Ovary (tissue), 7 donors: ENCODE measurements at regions not wholly inside any gene's neighbourhood (a gene's known extent, or its start where the extent isn't known, plus 50 kb on each side); places are given as distances from the start of the nearest gene placed in this dataset.

Experiments
- DNase-seq, 5 donors: peaks; one replicate each; pipeline ENCODE4 v3.0.0-alpha.2; 2019 to 2020
- H3K27ac ChIP-seq, 2 donors: fragments of 200-600 bp; one replicate each; pipeline versions ENCODE4 v1.5.1 to v1.8.0; 2019 to 2022
- H3K27me3 ChIP-seq: fragments of 200-600 bp; one replicate; pipeline ENCODE4 v1.8.0; 2022
- H3K36me3 ChIP-seq: fragments of 200-600 bp; sonication (generic); one replicate; pipeline ENCODE4 v1.5.1; 2019
- H3K4me1 ChIP-seq: one replicate; pipeline ENCODE4 v1.8.1; 2013; ENCODE audit warnings: mild to moderate bottlenecking, moderate library complexity; ENCODE audit not compliant: insufficient read depth
- H3K4me3 ChIP-seq: fragments of 200-600 bp; sonication (generic); one replicate; pipeline ENCODE4 v1.5.1; 2017
- H3K9me3 ChIP-seq, 2 donors: fragments of 200-600 bp in 1 of 2; sonication (generic) in 1 of 2; one replicate each; pipeline versions ENCODE4 v1.5.1 to v1.8.1; 2013 to 2019; ENCODE audit warnings: mild to moderate bottlenecking in 1 of 2, moderate library complexity in 1 of 2
- EP300 ChIP-seq: sonication (generic); formaldehyde crosslinking; IDR thresholded peaks from one replicate; pipeline ENCODE4 v1.6.1; 2017; ENCODE audit warnings: antibody characterized with exemption
- POLR2A ChIP-seq: fragments of 450-650 bp; IDR thresholded peaks from one replicate; pipeline ENCODE4 v1.6.1; 2017; ENCODE audit warnings: antibody characterized with exemption, mild to moderate bottlenecking, moderate library complexity
- WGBS, 3 donors: extraction: QIAGEN DNeasy Blood & Tissue Kit in 1 of 3; methylation state at CpG; one replicate each; pipeline versions ENCODE4 v1.1.5 to v1.1.7; 2013 to 2017; 5-methylcytosine and 5-hydroxymethylcytosine counted together
- intact Hi-C, 4 donors: fragments of 100-400 bp; cut with DNase I; formaldehyde crosslinking; loops; one replicate each; pipeline versions ENCODE4 v1.11.0 to v1.15.1; 2022 to 2023
- TF ChIP-seq, protein P1 (sequence below), 3 donors: fragments of 450-650 bp in 2 of 3; fragments of 200-600 bp in 1 of 3; IDR thresholded peaks; one replicate each; pipeline versions ENCODE4 v1.5.1 to v1.8.0; 2016 to 2022; ENCODE audit warnings: antibody characterized with exemption in 3 of 3, mild to moderate bottlenecking in 1 of 3
- donor health status: DM: no; HTN: no; CAD: no; lungs with moderate emphysema.
- donor health status: DM: no; HTN: no; CAD: no.
- donor health status: Bipolar disorder and iron deficiency.
- donor health status: DM: no; HTN: no; CAD: no.
- donor health status: DM: yes; HTN: yes; CAD: no.

DNA sequence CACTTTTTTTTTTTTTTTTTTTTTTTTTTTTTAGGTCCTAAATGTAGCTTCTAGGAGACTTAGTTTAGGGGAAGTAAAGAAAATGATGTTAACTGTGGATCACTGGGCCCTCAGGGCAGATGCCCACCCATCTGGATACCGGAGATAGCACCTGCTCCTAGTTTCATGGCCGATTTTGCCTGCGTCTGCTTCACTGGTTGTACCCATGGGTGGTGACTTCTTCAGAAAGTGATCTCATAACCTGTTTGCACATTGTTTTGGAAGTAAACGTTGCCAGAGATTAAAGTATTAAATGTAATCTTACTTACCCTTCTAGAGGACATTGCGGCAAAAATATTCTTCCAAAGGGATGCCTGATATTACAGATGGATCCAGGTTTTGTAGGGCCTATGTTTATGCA, 79.8 kb upstream of the SGK1 start:
- Histone ChIP-seq H3K27me3 (no peaks in the 10 kb centered on the region), H3K4me3 (no peak overlapping the region), H3K4me1 (no peaks in the 10 kb centered on the region), H3K9me3 (no peaks in the 10 kb centered on the region), H3K27ac (no peak overlapping the region), H3K36me3 (no peaks in the 10 kb centered on the region)
- DNase-seq: no peak
- intact Hi-C loops: no loop called here
- TF ChIP-seq, protein P1, sequence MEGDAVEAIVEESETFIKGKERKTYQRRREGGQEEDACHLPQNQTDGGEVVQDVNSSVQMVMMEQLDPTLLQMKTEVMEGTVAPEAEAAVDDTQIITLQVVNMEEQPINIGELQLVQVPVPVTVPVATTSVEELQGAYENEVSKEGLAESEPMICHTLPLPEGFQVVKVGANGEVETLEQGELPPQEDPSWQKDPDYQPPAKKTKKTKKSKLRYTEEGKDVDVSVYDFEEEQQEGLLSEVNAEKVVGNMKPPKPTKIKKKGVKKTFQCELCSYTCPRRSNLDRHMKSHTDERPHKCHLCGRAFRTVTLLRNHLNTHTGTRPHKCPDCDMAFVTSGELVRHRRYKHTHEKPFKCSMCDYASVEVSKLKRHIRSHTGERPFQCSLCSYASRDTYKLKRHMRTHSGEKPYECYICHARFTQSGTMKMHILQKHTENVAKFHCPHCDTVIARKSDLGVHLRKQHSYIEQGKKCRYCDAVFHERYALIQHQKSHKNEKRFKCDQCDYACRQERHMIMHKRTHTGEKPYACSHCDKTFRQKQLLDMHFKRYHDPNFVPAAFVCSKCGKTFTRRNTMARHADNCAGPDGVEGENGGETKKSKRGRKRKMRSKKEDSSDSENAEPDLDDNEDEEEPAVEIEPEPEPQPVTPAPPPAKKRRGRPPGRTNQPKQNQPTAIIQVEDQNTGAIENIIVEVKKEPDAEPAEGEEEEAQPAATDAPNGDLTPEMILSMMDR (IDR thresholded peaks at IDR 0.05): no peak
- TF ChIP-seq EP300 (no peak), POLR2A (no peak)
- 86 to 89% (median 87%) methylated on average over 5 of the region's 5 CpGs for WGBS, 3 donors

DNA sequence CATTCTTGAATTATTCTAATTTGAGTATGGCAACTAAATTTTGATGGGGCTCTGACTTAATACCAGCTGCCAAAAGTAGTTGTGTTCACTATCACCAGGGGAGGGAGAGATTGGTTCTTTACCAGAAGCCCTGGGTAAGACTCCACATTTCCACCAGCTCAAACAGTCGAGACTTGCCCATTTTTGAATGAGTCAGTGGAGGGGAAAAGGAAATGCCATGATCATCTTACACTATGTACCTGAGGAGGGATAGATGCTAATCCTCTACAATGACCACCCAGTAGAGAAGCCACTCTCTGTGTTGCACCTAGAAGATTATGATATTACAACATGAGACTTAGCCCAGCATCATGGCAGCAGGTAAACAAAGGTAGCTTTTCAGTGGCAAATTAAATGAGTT, 77.0 kb upstream of the SGK1 start:
- H3K4me3 ChIP-seq: no peak overlapping the region
- 78 to 88% (median 81%) methylated on average over 1 of the region's 1 CpG for WGBS, 3 donors
- no peak for DNase-seq
- intact Hi-C loops: no loop called here
- H3K4me1 ChIP-seq: no peaks in the 10 kb centered on the region
- H3K27ac ChIP-seq: no peak overlapping the region
- H3K9me3 ChIP-seq: no peaks in the 10 kb centered on the region
- H3K27me3 ChIP-seq: no peaks in the 10 kb centered on the region
- no peaks in the 10 kb centered on the region for H3K36me3 ChIP-seq
- TF ChIP-seq EP300: no peak
- TF ChIP-seq, protein P1 (IDR thresholded peaks at IDR 0.05): no peak
- TF ChIP-seq POLR2A: no peak

DNA sequence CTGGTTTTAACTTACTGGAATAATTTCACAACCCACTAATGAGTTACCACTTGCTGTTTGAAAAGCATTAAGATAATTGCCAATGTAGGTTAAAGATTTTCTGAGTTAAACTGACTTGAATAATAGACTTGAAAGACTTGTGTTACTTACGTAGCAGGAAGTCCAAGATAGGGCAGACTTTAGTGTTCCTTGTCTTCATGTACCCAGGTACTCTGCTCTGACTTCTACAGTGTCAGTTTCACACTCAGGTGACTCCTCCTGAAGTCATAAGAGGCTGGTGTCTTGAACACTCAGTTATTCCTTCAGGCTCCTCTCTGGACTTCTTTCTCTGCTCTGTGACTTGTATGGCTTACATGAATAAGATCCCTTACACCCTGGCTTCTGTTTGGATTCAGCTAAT, 76.3 kb upstream of the SGK1 start:
- H3K27ac ChIP-seq: no peak overlapping the region
- no peak for TF ChIP-seq EP300
- no peak for TF ChIP-seq POLR2A
- TF ChIP-seq, protein P1 (IDR thresholded peaks at IDR 0.05): no peak
- H3K4me1 ChIP-seq: no peaks in the 10 kb centered on the region
- no peak overlapping the region for H3K4me3 ChIP-seq
- DNase-seq: no peak
- H3K9me3 ChIP-seq: no peaks in the 10 kb centered on the region
- intact Hi-C loops: no loop called here
- WGBS, 3 donors: 91 to 97% (median 95%) methylated on average over 1 of the region's 1 CpG
- no peaks in the 10 kb centered on the region for H3K27me3 ChIP-seq
- H3K36me3 ChIP-seq: no peaks in the 10 kb centered on the region

DNA sequence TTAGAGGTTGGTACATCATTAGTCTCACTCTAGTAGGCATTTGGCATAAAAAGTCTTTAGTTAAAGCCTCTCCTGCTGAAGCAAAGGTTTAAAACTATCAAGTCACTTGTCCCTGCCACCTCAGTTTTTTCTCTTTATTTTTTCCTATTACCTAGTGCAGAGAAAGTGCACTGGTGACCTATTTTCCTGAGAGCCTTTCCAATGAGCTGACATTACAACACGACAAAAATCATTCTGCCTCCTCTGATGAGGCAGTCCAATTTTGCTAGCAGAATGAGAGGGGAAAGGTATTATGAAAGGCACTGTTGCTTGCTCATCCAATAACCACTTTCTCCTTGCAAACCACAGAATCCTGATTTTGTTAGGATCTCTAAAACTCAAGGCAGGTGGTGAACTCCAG, 73.3 kb upstream of the SGK1 start:
- WGBS, 3 donors: 65 to 87% (median 67%) methylated on average over 1 of the region's 1 CpG
- H3K4me3 ChIP-seq: no peak overlapping the region
- no peak overlapping the region for H3K27ac ChIP-seq
- TF ChIP-seq, protein P1 (IDR thresholded peaks at IDR 0.05): no peak
- TF ChIP-seq EP300 (no peak), POLR2A (no peak)
- no peaks in the 10 kb centered on the region for H3K36me3 ChIP-seq
- H3K9me3 ChIP-seq: no peaks in the 10 kb centered on the region
- H3K4me1 ChIP-seq: no peaks in the 10 kb centered on the region
- no peaks in the 10 kb centered on the region for H3K27me3 ChIP-seq
- no peak for DNase-seq
- intact Hi-C loops: no loop called here

DNA sequence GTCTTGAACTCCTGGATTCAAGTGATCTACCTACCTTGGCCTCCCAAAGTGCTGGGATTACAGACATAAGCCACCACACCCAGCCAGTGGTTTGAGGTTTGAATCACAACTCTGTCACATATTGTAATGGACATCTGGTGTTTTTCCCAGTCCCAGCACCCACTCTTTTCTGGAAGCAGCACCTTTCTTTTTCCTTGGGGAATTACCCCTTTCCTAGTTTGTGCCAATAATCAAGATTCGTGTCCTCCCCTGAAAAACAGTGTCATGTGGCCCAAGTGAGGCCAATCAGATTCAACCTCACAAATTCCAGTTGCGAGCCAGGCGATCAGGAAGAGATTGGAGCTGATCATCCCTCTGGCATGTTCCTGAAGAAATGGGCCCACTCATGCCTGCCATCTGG, 71.7 kb upstream of the SGK1 start:
- Histone ChIP-seq H3K27ac (no peak overlapping the region), H3K4me1 (no peaks in the 10 kb centered on the region), H3K9me3 (no peaks in the 10 kb centered on the region), H3K27me3 (no peaks in the 10 kb centered on the region), H3K4me3 (no peak overlapping the region), H3K36me3 (no peaks in the 10 kb centered on the region)
- DNase-seq: no peak
- intact Hi-C loops: no loop called here
- TF ChIP-seq POLR2A (no peak), EP300 (no peak)
- TF ChIP-seq, protein P1 (IDR thresholded peaks at IDR 0.05): no peak
- WGBS, 3 donors: 56 to 75% (median 62%) methylated on average over 3 of the region's 3 CpGs
